ENCODE measurements at regions not wholly inside any gene's neighbourhood (a gene's known extent, or its start where the extent isn't known, plus 50 kb on each side); places are given as distances from the start of the nearest gene placed in this dataset.
"Not testable (repeated sequence)": the region's sequence is repeated elsewhere in the genome, so short reads cannot be mapped to it uniquely, and the experiment has no call there.

DNA sequence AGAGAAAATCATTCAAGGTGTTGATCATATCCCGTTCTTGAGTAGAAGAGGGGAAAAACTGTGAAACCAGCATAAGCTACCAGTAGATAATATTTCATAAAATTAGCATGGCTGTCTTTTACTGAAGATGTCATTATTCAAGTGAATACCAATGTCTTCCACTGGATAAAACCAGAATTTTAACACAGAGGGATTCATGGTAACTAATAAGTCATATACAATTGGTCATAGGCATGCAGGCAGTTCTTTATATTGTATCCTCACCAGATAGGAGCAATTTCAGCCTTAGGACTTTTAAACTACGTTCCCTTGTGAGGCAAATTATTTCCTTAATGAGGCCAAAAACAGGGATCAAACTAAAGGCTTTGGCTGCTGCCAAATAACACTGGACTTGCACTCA lies 202.3 kb upstream of the PITRM1 start:
- H3K9me3 ChIP-seq, result peaks cover 0 to 1% (median 0%) of the 10 kb centered on the region in 4 donors
- 81 to 85% methylated on average over 2 of the region's 2 CpGs for WGBS, 2 donors
- TF ChIP-seq, protein P1, sequence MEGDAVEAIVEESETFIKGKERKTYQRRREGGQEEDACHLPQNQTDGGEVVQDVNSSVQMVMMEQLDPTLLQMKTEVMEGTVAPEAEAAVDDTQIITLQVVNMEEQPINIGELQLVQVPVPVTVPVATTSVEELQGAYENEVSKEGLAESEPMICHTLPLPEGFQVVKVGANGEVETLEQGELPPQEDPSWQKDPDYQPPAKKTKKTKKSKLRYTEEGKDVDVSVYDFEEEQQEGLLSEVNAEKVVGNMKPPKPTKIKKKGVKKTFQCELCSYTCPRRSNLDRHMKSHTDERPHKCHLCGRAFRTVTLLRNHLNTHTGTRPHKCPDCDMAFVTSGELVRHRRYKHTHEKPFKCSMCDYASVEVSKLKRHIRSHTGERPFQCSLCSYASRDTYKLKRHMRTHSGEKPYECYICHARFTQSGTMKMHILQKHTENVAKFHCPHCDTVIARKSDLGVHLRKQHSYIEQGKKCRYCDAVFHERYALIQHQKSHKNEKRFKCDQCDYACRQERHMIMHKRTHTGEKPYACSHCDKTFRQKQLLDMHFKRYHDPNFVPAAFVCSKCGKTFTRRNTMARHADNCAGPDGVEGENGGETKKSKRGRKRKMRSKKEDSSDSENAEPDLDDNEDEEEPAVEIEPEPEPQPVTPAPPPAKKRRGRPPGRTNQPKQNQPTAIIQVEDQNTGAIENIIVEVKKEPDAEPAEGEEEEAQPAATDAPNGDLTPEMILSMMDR (IDR thresholded peaks at IDR 0.05), result no peak
- TF ChIP-seq POLR2A (IDR thresholded peaks at IDR 0.05) (no peak), EP300 (IDR thresholded peaks at IDR 0.05) (no peak)
- H3K36me3 ChIP-seq, result no peaks in the 10 kb centered on the region
- DNase-seq (ENCODE audit: low spot score in 2 of 2), result no peak
- no peak overlapping the region for H3K4me3 ChIP-seq
- H3K4me1 ChIP-seq, result peaks cover 0 to 5% (median 0%) of the 10 kb centered on the region in 4 donors
- H3K27me3 ChIP-seq, result no peaks in the 10 kb centered on the region
- no peak overlapping the region for H3K27ac ChIP-seq

DNA sequence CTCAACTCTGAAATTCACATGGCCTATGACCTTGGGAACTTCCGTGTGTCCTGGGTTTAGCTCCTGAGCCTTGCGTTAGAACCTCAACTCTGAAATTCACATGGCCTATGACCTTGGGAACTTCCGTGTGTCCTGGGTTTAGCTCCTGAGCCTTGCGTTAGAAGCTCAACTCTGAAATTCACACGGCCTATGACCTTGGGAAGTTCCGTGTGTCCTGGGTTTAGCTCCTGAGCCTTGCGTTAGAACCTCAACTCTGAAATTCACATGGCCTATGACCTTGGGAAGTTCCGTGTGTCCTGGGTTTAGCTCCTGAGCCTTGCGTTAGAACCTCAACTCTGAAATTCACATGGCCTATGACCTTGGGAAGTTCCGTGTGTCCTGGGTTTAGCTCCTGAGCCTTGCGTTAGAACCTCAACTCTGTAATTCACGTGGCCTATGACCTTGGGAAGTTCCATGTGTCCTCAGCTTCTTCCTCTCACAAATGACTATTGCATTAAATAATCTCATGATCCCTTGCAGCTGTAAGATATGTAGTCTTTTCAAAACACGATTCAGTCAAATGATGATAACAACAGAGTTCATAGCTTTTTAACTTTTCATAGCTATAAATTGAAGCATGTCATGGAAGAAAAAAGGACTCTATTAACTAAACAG lies 200.9 kb upstream of the PITRM1 start:
- not testable (repeated sequence) for H3K36me3 ChIP-seq; H3K4me3 ChIP-seq; H3K27ac ChIP-seq; H3K27me3 ChIP-seq; H3K4me1 ChIP-seq; H3K9me3 ChIP-seq; DNase-seq (ENCODE audit: low spot score in 2 of 2)
- 76 to 82% methylated on average over 9 to 11 of the region's 13 CpGs for WGBS, 2 donors

DNA sequence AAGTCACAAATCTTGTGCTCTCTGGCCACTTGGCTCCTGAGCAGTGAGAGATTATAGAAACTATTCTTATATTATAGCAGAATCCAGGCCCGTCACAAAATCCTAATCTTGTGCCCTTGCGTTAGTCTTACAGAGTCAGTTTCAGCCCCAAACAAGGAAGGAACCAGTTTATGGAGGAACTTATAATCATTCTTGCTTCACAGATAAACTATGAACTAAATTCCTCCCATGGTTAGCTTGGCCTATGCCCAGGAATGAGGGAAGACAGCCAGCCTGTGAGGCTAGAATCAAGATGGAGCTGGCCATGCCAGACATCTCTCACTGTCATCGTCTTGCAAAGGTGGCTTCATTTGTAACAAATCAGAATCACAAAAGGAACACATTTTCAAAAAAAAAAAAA lies 199.7 kb upstream of the PITRM1 start:
- H3K9me3 ChIP-seq, result no peaks in the 10 kb centered on the region
- no peak overlapping the region for H3K4me3 ChIP-seq
- 40 to 51% methylated on average over 3 of the region's 3 CpGs for WGBS, 2 donors
- no peak overlapping the region for H3K27ac ChIP-seq
- TF ChIP-seq, protein P1 (IDR thresholded peaks at IDR 0.05), result no peak
- TF ChIP-seq EP300 (IDR thresholded peaks at IDR 0.05), result no peak
- no peak for TF ChIP-seq POLR2A (IDR thresholded peaks at IDR 0.05)
- no peaks in the 10 kb centered on the region for H3K36me3 ChIP-seq
- peak in 1 of 2 donors; percentile 29 for DNase-seq (ENCODE audit: low spot score in 2 of 2)
- H3K4me1 ChIP-seq, result peaks cover 0 to 5% (median 0%) of the 10 kb centered on the region in 4 donors
- H3K27me3 ChIP-seq, result no peaks in the 10 kb centered on the region

DNA sequence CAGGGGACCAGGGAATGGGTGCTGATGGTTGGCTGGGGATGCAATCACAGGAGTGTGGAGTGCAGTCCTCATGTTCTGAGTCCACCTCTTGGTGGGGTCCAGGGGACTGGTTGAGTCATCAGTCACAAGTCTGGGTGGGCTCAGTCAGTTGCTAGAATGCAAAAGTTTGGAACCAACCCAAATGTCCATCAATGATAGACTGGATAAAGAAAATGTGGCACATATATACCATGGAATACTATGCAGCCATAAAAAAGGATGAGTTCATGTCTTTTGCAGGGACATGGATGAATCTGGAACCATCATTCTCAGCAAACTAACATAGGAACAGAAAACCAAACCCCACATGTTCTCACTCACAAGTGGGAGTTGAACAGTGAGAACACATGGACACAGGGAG lies 199.0 kb upstream of the PITRM1 start:
- not testable (repeated sequence) for H3K9me3 ChIP-seq; H3K27ac ChIP-seq; H3K36me3 ChIP-seq; H3K27me3 ChIP-seq; H3K4me1 ChIP-seq; H3K4me3 ChIP-seq; DNase-seq (ENCODE audit: low spot score in 2 of 2)

DNA sequence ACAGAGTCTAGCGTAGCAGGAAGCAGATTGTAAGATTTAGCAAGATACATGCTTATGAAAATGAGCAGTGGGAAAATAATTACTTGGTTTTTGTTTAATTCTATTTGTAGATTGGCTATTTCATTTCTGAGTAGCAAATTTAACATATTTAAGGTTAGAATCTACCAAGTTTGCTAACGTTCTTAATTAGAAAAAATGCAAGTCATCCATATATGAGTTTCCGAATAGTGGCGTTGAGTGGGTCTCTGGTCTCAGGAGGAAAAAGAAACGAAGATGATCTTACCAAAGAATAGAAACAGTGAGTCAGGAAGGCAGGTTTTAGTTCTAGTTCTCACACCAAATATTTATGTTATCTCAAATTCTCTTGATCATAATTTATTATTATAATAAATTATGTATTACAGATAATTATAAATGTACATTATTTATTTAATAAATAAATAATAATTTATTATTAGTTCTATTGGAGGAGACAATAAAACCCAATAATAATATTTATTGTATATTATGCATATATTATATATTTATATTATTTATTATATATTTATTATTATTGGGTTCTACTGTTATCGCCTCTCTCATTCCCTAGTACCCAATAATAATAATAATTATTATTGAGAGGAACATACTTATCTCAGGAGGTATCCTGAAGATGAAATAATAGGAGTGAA lies 194.3 kb upstream of the PITRM1 start:
- DNase-seq (ENCODE audit: low spot score in 2 of 2), result no peak
- no peak overlapping the region for H3K4me3 ChIP-seq
- H3K4me1 ChIP-seq, result no peaks in the 10 kb centered on the region
- no peaks in the 10 kb centered on the region for H3K36me3 ChIP-seq
- 92% methylated on average over 6 of the region's 6 CpGs for WGBS, 2 donors
- no peak for TF ChIP-seq EP300 (IDR thresholded peaks at IDR 0.05)
- TF ChIP-seq, protein P1 (IDR thresholded peaks at IDR 0.05), result no peak
- no peak for TF ChIP-seq POLR2A (IDR thresholded peaks at IDR 0.05)
- H3K27ac ChIP-seq, result no peak overlapping the region
- no peaks in the 10 kb centered on the region for H3K27me3 ChIP-seq
- peaks cover 0 to 6% (median 0%) of the 10 kb centered on the region in 4 donors for H3K9me3 ChIP-seq

DNA sequence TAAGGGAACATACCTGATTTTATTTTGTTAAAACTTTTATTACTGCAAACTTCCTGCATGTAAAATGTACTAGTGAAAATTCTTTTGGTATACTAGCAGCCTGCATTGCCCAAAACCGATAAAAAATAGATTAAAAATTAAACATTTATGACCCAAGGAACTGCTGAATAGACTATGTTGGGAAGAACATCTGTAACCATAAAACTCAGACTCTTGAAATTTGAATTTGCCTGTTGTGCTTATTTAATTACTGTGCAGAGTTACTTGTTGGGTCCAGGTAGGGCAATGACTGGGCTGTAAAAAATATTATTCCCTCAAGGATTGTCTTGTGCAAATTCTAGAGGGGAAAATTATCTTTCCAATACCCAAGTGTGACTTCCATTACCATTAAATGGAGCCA lies 193.5 kb upstream of the PITRM1 start:
- no peaks in the 10 kb centered on the region for H3K4me1 ChIP-seq
- TF ChIP-seq POLR2A (IDR thresholded peaks at IDR 0.05) (no peak), EP300 (IDR thresholded peaks at IDR 0.05) (no peak)
- TF ChIP-seq, protein P1 (IDR thresholded peaks at IDR 0.05), result no peak
- 56 to 64% methylated on average over 1 of the region's 1 CpG for WGBS, 2 donors
- no peaks in the 10 kb centered on the region for H3K27me3 ChIP-seq
- DNase-seq (ENCODE audit: low spot score in 2 of 2), result no peak
- H3K27ac ChIP-seq, result no peak overlapping the region
- H3K9me3 ChIP-seq, result peaks cover 0 to 14% (median 0%) of the 10 kb centered on the region in 4 donors
- peaks cover 0 to 4% (median 0%) of the 10 kb centered on the region in 3 donors for H3K36me3 ChIP-seq
- H3K4me3 ChIP-seq, result no peak overlapping the region
